OCI-LY3 (cell line): ENCODE measurements at regions not wholly inside any gene's neighbourhood (a gene's known extent, or its start where the extent isn't known, plus 50 kb on each side); places are given as distances from the start of the nearest gene placed in this dataset.

Source experiments
- EZH2phosphoT487 ChIP-seq: fragments of 200-600 bp; shearing (Covaris generic); IDR thresholded peaks from 2 replicates; pipeline ENCODE4 v1.6.1; 2018; ENCODE audit warnings: antibody characterized with exemption, mixed run types, low read depth
- TF ChIP-seq, protein P1 (sequence below): fragments of 200-600, 300-600 bp; sonication (generic); IDR thresholded peaks from 2 replicates; pipeline ENCODE4 v1.5.1; 2014; ENCODE audit warnings: antibody characterized with exemption, low read length, low read depth

GRCh38 chr13:100986571-100986970 lies 312.0 kb upstream of the TMTC4 start:
- TF ChIP-seq EZH2phosphoT487, result no peak
- TF ChIP-seq, protein P1, sequence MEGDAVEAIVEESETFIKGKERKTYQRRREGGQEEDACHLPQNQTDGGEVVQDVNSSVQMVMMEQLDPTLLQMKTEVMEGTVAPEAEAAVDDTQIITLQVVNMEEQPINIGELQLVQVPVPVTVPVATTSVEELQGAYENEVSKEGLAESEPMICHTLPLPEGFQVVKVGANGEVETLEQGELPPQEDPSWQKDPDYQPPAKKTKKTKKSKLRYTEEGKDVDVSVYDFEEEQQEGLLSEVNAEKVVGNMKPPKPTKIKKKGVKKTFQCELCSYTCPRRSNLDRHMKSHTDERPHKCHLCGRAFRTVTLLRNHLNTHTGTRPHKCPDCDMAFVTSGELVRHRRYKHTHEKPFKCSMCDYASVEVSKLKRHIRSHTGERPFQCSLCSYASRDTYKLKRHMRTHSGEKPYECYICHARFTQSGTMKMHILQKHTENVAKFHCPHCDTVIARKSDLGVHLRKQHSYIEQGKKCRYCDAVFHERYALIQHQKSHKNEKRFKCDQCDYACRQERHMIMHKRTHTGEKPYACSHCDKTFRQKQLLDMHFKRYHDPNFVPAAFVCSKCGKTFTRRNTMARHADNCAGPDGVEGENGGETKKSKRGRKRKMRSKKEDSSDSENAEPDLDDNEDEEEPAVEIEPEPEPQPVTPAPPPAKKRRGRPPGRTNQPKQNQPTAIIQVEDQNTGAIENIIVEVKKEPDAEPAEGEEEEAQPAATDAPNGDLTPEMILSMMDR, result no peak
